Thyroid gland (tissue), 4 donors: ENCODE measurements at regions not wholly inside any gene's neighbourhood (a gene's known extent, or its start where the extent isn't known, plus 50 kb on each side); places are given as distances from the start of the nearest gene placed in this dataset.

Source experiments
- DNase-seq, 2 donors: peaks; one replicate each; pipeline ENCODE4 v3.0.0-alpha.2; 2019
- H3K27ac ChIP-seq, 3 donors: fragments of 200-600 bp; sonication (generic); 1 replicate in 2 of 3; 2 replicates in 1 of 3; pipeline ENCODE4 v1.5.1; 2016 to 2019; ENCODE audit warnings: mild to moderate bottlenecking in 1 of 3, moderate library complexity in 1 of 3
- H3K27me3 ChIP-seq: fragments of 200-600 bp; sonication (generic); one replicate; pipeline ENCODE4 v1.5.1; 2019
- H3K36me3 ChIP-seq, 2 donors: fragments of 200-600 bp; sonication (generic); one replicate each; pipeline ENCODE4 v1.5.1; 2016 to 2019
- H3K4me1 ChIP-seq, 2 donors: fragments of 200-600 bp; sonication (generic); one replicate each; pipeline ENCODE4 v1.5.1; 2017 to 2019
- H3K4me3 ChIP-seq, 3 donors: fragments of 200-600 bp; sonication (generic); replicated peaks in 1 of 3; 1 replicate in 2 of 3; 2 replicates in 1 of 3; pipeline ENCODE4 v1.5.1; 2016; ENCODE audit warnings: mild to moderate bottlenecking in 1 of 3
- H3K9me3 ChIP-seq: fragments of 200-600 bp; sonication (generic); one replicate; pipeline ENCODE4 v1.5.1; 2017
- CTCF ChIP-seq, 6 experiments: fragments of 200-600 bp in 3 of 6; fragments of 450-650 bp in 3 of 6; sonication (generic) in 3 of 6; IDR thresholded peaks; one replicate each; pipeline ENCODE4 v1.5.1; 2016 to 2019; ENCODE audit warnings: antibody characterized with exemption in 6 of 6, mild to moderate bottlenecking in 2 of 6, inconsistent platforms in 1 of 6, moderate library complexity in 1 of 6
- POLR2A ChIP-seq, 2 donors: fragments of 450-650 bp; IDR thresholded peaks; one replicate each; pipeline ENCODE4 v1.6.1; 2017; ENCODE audit warnings: antibody characterized with exemption in 2 of 2, mild to moderate bottlenecking in 2 of 2, moderate library complexity in 1 of 2
- WGBS, 2 donors: methylation state at CpG; one replicate each; pipeline ENCODE4 v1.1.5; 2017; 5-methylcytosine and 5-hydroxymethylcytosine counted together
- intact Hi-C: fragments of 100-400 bp; cut with DNase I; formaldehyde crosslinking; loops from one replicate; pipeline ENCODE4 v1.15.1; 2023

GRCh38 chrX:106356580-106356979 lies 188.5 kb downstream of the PWWP3B start:
- no peaks in the 10 kb centered on the region for H3K27me3 ChIP-seq
- H3K9me3 ChIP-seq, result no peaks in the 10 kb centered on the region
- H3K4me3 ChIP-seq, result no peak overlapping the region
- no peaks in the 10 kb centered on the region for H3K36me3 ChIP-seq
- no peak for TF ChIP-seq POLR2A (IDR thresholded peaks at IDR 0.05)
- TF ChIP-seq CTCF (IDR thresholded peaks at IDR 0.05), result no peak
- H3K4me1 ChIP-seq, result no peaks in the 10 kb centered on the region
- no peak overlapping the region for H3K27ac ChIP-seq
- DNase-seq, result no peak
- intact Hi-C loops, result no loop called here

DNA sequence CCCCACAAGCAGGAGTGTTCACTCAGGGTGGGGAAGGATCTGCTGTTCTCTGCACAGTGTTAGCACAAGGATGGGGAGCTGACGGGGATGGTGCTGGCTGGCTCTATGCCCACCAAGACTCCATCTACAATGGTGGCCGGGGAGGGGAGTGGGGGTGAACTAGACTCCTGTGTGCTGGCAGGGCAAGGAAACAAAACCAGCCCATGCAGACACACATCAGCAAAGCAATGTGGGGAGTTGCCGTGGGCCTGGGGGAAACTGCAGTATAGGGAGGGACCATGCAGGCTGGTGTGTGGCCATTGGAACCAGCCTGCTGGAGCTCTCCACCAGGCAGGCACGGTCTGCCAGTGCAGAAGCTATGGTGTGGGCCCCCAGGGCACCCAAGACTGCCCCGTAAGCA lies 195.1 kb downstream of the PWWP3B start:
- no peak for DNase-seq
- intact Hi-C loops, result loop anchor here (10.0 kb wide), 1 partner anchor 58 kb away; no protein-coding TSS in a partner anchor
- WGBS, 2 donors, result 86% methylated on average over 1 of the region's 5 CpGs; no CpG with 5 or more reads in 1 of the 2 donors
- no peaks in the 10 kb centered on the region for H3K4me1 ChIP-seq
- H3K9me3 ChIP-seq, result no peaks in the 10 kb centered on the region
- no peak for TF ChIP-seq POLR2A (IDR thresholded peaks at IDR 0.05)
- no peaks in the 10 kb centered on the region for H3K36me3 ChIP-seq
- H3K4me3 ChIP-seq, result no peak overlapping the region
- no peaks in the 10 kb centered on the region for H3K27me3 ChIP-seq
- H3K27ac ChIP-seq, result no peak overlapping the region

- 78 to 92% methylated on average over 1 of the region's 1 CpG for WGBS, 2 donors
- DNase-seq, result no peak
- H3K36me3 ChIP-seq, result no peaks in the 10 kb centered on the region
- no peaks in the 10 kb centered on the region for H3K9me3 ChIP-seq
- TF ChIP-seq POLR2A (IDR thresholded peaks at IDR 0.05), result no peak
- TF ChIP-seq CTCF (IDR thresholded peaks at IDR 0.05), result no peak
- no peak overlapping the region for H3K4me3 ChIP-seq
- no peaks in the 10 kb centered on the region for H3K4me1 ChIP-seq
- intact Hi-C loops, result no loop called here
- no peaks in the 10 kb centered on the region for H3K27me3 ChIP-seq
- no peak overlapping the region for H3K27ac ChIP-seq
Observed at GRCh38 chrX:106378616-106379015, 210.5 kb downstream of the PWWP3B start.

- Histone ChIP-seq H3K36me3 (no peaks in the 10 kb centered on the region), H3K27ac (no peak overlapping the region), H3K4me1 (no peaks in the 10 kb centered on the region), H3K27me3 (no peaks in the 10 kb centered on the region), H3K9me3 (no peaks in the 10 kb centered on the region), H3K4me3 (no peak overlapping the region)
- TF ChIP-seq POLR2A (IDR thresholded peaks at IDR 0.05) (no peak), CTCF (IDR thresholded peaks at IDR 0.05) (no peak)
- WGBS, 2 donors, result 78 to 83% methylated on average over 1 to 3 of the region's 4 CpGs
- no peak for DNase-seq
- intact Hi-C loops, result no loop called here
Observed at GRCh38 chrX:106391284-106391911, 220.4 kb upstream of the RADX start.

- intact Hi-C loops, result no loop called here
- no peak overlapping the region for H3K27ac ChIP-seq
- DNase-seq, result no peak
- TF ChIP-seq CTCF (IDR thresholded peaks at IDR 0.05) (no peak), POLR2A (IDR thresholded peaks at IDR 0.05) (no peak)
- 83 to 88% methylated on average over 1 of the region's 1 CpG for WGBS, 2 donors
- no peaks in the 10 kb centered on the region for H3K4me1 ChIP-seq
- H3K36me3 ChIP-seq, result no peaks in the 10 kb centered on the region
- H3K4me3 ChIP-seq, result no peak overlapping the region
- no peaks in the 10 kb centered on the region for H3K9me3 ChIP-seq
- no peaks in the 10 kb centered on the region for H3K27me3 ChIP-seq
Observed at GRCh38 chrX:106392346-106392745, 219.4 kb upstream of the RADX start.
